PC-9 (cell line): ENCODE measurements at regions not wholly inside any gene's neighbourhood (a gene's known extent, or its start where the extent isn't known, plus 50 kb on each side); places are given as distances from the start of the nearest gene placed in this dataset.

Experiments
- CTCF ChIP-seq: fragments of 200-600 bp; sonication (generic); conservative IDR thresholded peaks from 2 replicates; pipeline ENCODE4 v1.6.1; 2017; ENCODE audit warnings: mixed run types, antibody characterized with exemption, mild to moderate bottlenecking, moderate library complexity
- EZH2 ChIP-seq: fragments of 200-600 bp; sonication (generic); IDR thresholded peaks from 2 replicates; pipeline ENCODE4 v1.8.0; 2017; ENCODE audit warnings: antibody characterized with exemption, low read depth

DNA sequence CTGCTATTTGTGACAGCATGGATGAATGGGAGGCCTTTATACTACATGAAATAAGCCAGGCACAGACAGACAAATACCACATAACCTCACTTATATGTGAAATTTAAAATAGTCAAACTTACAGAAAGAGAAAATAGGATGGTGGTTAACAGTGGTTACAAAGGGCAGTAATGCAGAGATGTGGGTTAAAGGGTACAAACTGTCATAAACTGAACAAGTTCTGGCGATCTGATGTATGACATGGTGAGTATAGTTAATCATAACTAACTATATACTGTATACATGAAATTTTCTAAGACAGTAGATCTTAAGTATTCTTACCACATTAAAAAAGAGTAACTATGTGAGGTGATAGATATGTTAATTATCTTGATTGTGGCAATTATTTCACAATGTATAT lies 558.1 kb upstream of the ZNF804A start:
- no peak for TF ChIP-seq CTCF
- TF ChIP-seq EZH2 = no peak
